ENCODE measurements at regions not wholly inside any gene's neighbourhood (a gene's known extent, or its start where the extent isn't known, plus 50 kb on each side); places are given as distances from the start of the nearest gene placed in this dataset.
"Not testable (repeated sequence)": the region's sequence is repeated elsewhere in the genome, so short reads cannot be mapped to it uniquely, and the experiment has no call there.

DNA sequence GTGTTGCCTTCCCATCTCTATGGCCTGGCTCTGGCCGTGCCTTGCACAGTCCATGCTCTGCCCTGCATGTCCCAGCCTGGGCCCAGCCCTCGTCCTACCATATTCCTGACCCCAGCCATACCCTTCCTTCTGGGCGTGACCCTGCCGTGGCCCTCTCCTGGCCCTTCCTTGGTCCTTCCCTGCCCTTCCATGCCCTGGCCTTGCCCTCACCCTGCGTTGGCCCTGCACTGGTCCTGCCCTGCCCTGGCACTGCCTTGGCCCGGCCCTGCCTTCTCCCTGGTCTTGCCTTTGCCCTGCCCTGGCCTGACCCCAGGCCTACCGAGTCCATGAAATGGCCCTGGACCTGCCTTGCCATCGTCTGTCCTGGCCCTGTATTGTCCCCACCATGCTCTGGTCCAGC lies 1561.8 kb downstream of the RPIA start:
- TF ChIP-seq, protein P1, sequence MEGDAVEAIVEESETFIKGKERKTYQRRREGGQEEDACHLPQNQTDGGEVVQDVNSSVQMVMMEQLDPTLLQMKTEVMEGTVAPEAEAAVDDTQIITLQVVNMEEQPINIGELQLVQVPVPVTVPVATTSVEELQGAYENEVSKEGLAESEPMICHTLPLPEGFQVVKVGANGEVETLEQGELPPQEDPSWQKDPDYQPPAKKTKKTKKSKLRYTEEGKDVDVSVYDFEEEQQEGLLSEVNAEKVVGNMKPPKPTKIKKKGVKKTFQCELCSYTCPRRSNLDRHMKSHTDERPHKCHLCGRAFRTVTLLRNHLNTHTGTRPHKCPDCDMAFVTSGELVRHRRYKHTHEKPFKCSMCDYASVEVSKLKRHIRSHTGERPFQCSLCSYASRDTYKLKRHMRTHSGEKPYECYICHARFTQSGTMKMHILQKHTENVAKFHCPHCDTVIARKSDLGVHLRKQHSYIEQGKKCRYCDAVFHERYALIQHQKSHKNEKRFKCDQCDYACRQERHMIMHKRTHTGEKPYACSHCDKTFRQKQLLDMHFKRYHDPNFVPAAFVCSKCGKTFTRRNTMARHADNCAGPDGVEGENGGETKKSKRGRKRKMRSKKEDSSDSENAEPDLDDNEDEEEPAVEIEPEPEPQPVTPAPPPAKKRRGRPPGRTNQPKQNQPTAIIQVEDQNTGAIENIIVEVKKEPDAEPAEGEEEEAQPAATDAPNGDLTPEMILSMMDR (IDR thresholded peaks at IDR 0.05): not testable (repeated sequence)
- not testable (repeated sequence) for TF ChIP-seq EZH2phosphoT487, EZH2 (IDR thresholded peaks at IDR 0.05)
